ENCODE measurements at regions not wholly inside any gene's neighbourhood (a gene's known extent, or its start where the extent isn't known, plus 50 kb on each side); places are given as distances from the start of the nearest gene placed in this dataset.

- TF ChIP-seq POLR2A (IDR thresholded peaks at IDR 0.05; ENCODE audit: low read depth, low read length) (no peak), POLR2AphosphoS5 (IDR thresholded peaks at IDR 0.05; ENCODE audit: low read depth, low read length) (no peak)
These were observed 179.9 kb downstream of the ZIC1 start for GRCh38 chr3:147589016-147589415.
